ENCODE measurements at regions not wholly inside any gene's neighbourhood (a gene's known extent, or its start where the extent isn't known, plus 50 kb on each side); places are given as distances from the start of the nearest gene placed in this dataset.

DNA sequence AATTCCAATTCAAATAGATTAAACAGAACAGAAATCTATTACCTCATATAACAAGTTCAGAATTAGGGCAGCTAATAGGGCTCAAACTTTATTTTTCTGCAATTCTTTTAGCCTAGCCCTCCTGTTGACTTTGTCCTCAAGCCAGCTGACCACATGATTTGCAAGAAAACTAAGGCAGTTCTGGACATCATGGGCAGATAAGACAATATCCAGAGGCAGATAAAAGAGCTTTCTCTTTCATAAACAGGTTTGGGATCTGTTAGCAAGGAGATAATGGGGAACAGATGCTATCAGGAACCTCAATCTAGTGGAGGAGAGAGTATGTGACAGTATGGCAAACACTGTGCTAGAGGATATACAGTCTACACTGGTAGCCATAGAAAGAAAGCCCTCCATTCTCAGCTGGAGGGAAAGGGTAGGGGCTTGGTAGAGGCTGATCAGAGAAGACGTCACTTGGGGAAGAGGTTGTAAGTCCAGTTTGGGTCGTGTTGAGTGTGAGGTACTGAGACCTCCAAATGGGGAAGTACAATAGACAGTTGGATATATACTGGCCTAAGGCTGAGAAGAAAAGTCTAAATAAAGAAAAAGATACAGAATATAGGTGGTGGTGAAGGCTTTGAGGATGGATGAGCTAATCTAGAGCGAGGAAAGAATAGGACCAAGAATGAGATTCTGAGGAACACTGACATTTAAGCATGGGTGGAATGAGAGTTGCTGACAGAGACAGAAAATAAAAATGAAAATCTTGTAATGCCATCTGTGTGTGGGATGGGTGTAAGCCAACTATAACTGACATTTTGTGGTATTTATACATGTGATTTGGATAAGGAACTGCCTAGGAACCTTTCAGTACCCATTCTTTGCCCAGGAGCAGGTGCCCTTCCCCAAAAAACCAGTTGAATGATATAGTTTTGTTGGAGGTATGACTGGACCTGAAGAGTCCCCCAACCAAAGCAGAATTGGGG, 67.4 kb downstream of the CYB561 start:
- peak; percentile 35 for DNase-seq (ENCODE audit: low spot score)

DNA sequence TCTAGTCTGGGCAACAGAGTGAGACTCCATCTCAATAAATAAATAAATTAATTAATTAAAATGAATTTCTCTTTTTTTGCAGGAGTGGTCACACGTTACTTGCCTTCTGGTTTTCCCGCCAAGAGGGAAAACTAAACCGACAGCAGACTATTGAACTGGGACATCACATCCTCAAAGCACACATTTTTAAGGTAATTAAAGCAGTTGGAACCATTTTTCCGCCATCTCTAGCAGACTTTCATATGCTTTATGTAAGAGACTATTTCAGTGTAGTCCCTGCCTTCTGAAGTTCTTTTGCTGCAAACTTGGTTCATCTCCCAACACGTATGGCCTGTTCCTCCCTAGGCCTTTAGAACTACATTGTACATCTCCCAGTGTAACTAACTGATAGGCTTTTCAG, 66.5 kb downstream of the CYB561 start:
- DNase-seq (ENCODE audit: low spot score): no peak

DNA sequence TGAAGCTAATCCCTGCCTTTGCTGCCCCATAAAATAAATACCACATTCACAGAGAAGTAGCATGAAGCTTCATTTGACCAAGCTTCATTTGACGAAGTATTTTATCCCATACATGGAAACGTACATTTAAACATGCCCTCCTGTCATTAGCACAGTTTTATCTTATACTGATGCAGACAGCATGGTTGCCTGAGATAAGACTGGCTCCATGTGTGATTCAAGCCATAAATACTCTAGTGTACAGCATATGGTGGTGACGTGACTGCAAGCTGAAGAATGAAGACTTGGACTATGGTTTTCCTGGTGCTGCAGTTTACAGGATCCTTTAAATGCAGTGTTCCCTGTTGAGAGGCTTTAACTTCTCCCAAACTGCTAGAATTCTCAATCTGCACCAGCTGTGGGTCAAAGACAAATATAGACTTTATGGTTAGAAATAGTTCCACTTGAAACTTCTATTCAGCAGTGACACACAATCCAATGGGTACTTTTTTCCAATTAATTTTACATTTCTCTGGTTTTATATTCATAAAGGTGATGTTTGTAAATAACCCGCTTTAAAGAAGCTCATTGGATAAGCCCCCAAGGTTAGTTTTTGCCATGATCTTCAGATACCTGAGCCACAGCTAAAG, 64.9 kb downstream of the CYB561 start:
- no peak for DNase-seq (ENCODE audit: low spot score)

DNA sequence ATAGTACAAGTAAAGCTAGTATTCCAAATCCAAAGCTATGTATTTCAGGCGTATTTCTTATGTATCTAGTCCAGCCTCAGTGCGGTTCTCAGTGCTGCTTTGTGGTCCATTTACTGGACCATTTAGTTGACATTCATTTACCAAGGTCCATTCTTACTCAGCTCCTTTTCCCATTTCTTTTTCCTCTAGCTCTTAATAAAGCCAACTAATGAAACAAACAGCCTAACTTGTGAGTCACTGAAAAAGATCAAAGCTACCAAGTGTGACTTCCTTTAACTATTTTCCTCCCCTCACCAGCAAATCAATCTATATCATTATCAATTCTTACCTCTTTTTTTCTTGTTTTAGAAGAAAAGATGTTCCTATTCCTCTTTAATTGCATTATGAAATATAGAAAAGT, 64.0 kb downstream of the CYB561 start:
- DNase-seq (ENCODE audit: low spot score): no peak

All from SK-N-DZ (cell line).